ENCODE measurements at regions not wholly inside any gene's neighbourhood (a gene's known extent, or its start where the extent isn't known, plus 50 kb on each side); places are given as distances from the start of the nearest gene placed in this dataset.

DNA sequence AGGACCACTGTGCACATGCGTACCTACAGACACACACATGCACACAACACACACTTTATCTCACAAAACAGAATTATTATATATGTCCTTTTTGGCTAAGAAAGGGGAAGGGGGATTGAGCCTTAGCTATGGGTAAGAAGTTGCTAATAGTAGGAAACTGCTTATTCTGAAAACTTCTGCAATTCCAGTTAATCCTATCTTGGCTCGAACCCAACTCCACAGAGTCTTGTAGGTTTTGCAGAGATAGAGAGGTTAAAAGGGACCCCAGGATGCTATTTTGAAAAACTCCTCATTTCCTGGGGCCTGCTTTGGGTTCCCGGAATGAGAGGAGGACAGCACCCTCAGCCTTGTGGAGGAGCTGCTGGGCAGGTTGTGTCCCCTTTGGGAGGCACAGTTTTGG, 233.8 kb downstream of the CLIC5 start:
- no peak overlapping the region for H3K4me3 ChIP-seq (ENCODE audit: low read depth, low read length)
- no peak for TF ChIP-seq CTCF (IDR thresholded peaks at IDR 0.05; ENCODE audit: borderline replicate concordance, insufficient read depth, low read depth, low read length)

DNA sequence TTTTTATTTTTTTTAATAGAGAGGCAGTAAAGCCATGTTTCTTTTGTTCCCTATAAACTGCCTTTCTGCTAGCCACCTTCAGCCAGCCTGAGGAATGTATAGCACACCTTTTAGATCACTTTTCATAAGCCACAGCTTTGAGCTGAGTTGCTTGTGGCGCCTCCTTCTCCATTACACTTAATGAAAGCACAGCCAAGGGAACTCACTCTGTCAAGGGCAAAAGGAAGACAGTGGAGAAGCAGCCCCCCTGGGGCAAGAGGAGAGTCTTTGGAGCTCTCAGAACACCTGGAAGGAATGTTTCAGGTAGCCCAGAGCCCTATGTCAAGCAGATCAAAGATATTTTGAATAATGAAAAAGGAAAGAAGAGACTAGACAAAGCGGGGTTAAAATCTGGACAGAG, 235.1 kb downstream of the CLIC5 start:
- H3K4me3 ChIP-seq (ENCODE audit: low read depth, low read length): no peak overlapping the region
- no peak for TF ChIP-seq CTCF (IDR thresholded peaks at IDR 0.05; ENCODE audit: borderline replicate concordance, insufficient read depth, low read depth, low read length)

DNA sequence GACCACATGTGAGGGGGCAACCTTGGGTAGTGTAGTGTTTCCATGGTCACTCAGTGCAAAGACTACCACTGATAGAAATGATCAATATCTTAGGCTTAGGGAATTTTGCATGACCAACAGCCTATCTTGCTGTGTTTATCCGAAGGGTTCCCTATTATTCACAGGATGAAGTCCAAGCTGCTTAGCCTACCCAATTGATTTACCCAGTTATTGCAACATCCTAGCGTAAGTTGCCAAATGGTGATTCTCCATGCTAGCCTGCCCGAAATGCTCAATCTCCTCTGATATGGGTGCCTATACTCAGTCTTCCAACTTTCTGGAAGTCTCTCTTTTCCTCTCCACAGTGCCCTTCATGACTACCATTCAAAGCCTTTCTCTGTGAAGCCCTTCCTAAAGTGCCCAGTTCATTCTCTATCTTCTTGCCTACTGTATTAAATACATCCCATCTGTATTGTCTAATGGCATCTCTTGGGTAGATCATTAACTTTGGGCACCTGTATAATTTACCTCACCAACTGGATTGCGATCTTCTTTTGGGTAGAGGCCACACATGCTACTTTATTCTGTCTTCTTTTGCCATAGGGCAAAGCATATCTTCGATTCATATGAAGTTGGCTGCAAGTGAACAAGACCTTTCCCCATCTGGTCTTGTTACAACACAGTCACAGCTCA, 240.5 kb downstream of the CLIC5 start:
- H3K4me3 ChIP-seq (ENCODE audit: low read depth, low read length): no peak overlapping the region
- TF ChIP-seq CTCF (IDR thresholded peaks at IDR 0.05; ENCODE audit: borderline replicate concordance, insufficient read depth, low read depth, low read length): no peak

- H3K4me3 ChIP-seq (ENCODE audit: low read depth, low read length): no peak overlapping the region
- TF ChIP-seq CTCF (IDR thresholded peaks at IDR 0.05; ENCODE audit: borderline replicate concordance, insufficient read depth, low read depth, low read length): no peak
Observed at GRCh38 chr6:45773906-45774305, 241.8 kb downstream of the CLIC5 start.

DNA sequence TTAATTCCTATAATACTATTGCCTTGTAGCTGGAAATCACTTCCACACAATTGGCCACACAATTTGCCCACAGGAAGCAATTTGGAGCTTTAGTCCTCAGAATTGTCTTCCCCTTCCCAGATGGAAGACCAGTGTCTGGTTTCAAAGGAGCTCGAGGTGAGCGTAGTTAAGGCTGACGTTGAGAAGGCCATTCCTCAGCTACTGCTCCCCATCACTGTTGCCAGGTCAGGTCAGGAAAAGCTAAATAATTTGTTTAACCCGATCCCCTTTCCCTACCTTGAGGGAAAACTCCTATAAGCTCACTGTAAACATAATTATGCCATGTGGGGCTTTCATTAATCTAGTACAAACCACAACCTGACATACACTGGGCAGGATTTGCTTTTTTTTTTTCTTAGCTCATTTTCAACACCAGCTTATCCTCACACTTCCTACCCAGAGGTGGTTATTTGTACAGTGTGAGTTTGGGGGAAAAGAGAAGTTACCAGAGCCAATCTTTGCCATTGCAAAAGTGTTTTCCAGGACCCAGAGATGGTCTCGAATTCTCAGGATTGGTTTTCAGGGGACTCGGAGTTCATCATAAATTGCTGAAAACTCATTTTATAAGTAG, 242.7 kb downstream of the CLIC5 start:
- no peak overlapping the region for H3K4me3 ChIP-seq (ENCODE audit: low read depth, low read length)
- no peak for TF ChIP-seq CTCF (IDR thresholded peaks at IDR 0.05; ENCODE audit: borderline replicate concordance, insufficient read depth, low read depth, low read length)

- TF ChIP-seq CTCF (IDR thresholded peaks at IDR 0.05; ENCODE audit: borderline replicate concordance, insufficient read depth, low read depth, low read length): no peak
- H3K4me3 ChIP-seq (ENCODE audit: low read depth, low read length): no peak overlapping the region
Observed at GRCh38 chr6:45772051-45772450, 243.6 kb downstream of the CLIC5 start.

DNA sequence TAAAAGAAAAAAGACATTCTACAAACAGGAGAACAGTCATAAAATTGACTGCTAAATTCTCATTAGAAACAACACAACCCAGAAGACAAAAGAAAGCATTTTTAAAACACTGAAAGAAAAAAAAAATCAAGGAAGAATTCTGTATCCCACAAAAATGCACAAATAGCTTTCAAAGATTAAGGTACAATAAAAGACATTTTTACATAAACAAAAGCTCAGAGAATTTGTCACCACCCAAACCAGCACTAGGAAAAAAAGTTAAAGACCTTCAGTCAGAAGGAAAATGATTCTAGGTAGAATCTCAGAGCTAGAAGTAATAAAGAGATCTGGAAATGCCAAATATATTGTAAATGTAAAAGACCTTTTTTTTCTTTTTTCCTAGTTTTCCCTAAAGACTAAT, 252.4 kb downstream of the CLIC5 start:
- no peak overlapping the region for H3K4me3 ChIP-seq (ENCODE audit: low read depth, low read length)
- no peak for TF ChIP-seq CTCF (IDR thresholded peaks at IDR 0.05; ENCODE audit: borderline replicate concordance, insufficient read depth, low read depth, low read length)
